CD4-positive, alpha-beta T cell (primary cell): ENCODE measurements at regions not wholly inside any gene's neighbourhood (a gene's known extent, or its start where the extent isn't known, plus 50 kb on each side); places are given as distances from the start of the nearest gene placed in this dataset.
"Not testable (repeated sequence)": the region's sequence is repeated elsewhere in the genome, so short reads cannot be mapped to it uniquely, and the experiment has no call there.

Experiments used
- ATAC-seq: fragments of 200-7000 bp; cut with Tn5 transposase; one replicate; pipeline ENCODE4 v1.10.0; 2022; ENCODE audit warnings: mild to moderate bottlenecking; ENCODE audit not compliant: poor library complexity
- CTCF ChIA-PET: fragments of 350-600 bp; sonication (Branson Sonifier 250); formaldehyde crosslinking; loops from one replicate; lab custom pipeline; 2021; ENCODE audit warnings: antibody characterized with exemption, inconsistent platforms; lab: Charles Lee
- POLR2A ChIA-PET: fragments of 350-600 bp; sonication (Branson Sonifier 250); formaldehyde crosslinking; loops from one replicate; lab custom pipeline; 2021; ENCODE audit warnings: antibody characterized with exemption, inconsistent platforms; lab: Charles Lee
- DNase-seq, 14 experiments: peaks; one replicate each; pipeline ENCODE4 v3.0.0-alpha.2; 2013 to 2020; ENCODE audit warnings: mixed read lengths in 2 of 14
- H3K27ac ChIP-seq, 2 donors: one replicate each; pipeline versions ENCODE4 v1.5.1 to v1.7.0; 2013; ENCODE audit warnings: low read length in 2 of 2, low read depth in 1 of 2, mild to moderate bottlenecking in 1 of 2
- H3K27me3 ChIP-seq, 2 experiments: 1 replicate in 1 of 2; 2 replicates in 1 of 2; pipeline versions ENCODE4 v1.6.1 to v1.7.0; 2013; ENCODE audit warnings: low read length in 2 of 2, control low read depth in 1 of 2, mild to moderate bottlenecking in 1 of 2, moderate library complexity in 1 of 2; ENCODE audit not compliant: insufficient read depth in 2 of 2, control insufficient read depth in 1 of 2
- H3K36me3 ChIP-seq: one replicate; pipeline ENCODE4 v1.6.1; 2013; ENCODE audit warnings: low read length, control low read depth; ENCODE audit not compliant: insufficient read depth
- H3K4me1 ChIP-seq: one replicate; pipeline ENCODE4 v1.6.1; 2013; ENCODE audit warnings: low read length, control low read depth; ENCODE audit not compliant: insufficient read depth
- H3K4me3 ChIP-seq: one replicate; pipeline ENCODE4 v1.5.1; 2013; ENCODE audit warnings: mild to moderate bottlenecking, low read length, moderate library complexity
- H3K9me3 ChIP-seq, 2 experiments: 1 replicate in 1 of 2; 2 replicates in 1 of 2; pipeline versions ENCODE4 v1.6.1 to v1.7.0; 2013; ENCODE audit warnings: low read length in 2 of 2, mild to moderate bottlenecking in 2 of 2, control low read depth in 1 of 2, moderate library complexity in 1 of 2; ENCODE audit not compliant: control insufficient read depth in 1 of 2, insufficient read depth in 1 of 2
- H3K27ac Mint-ChIP-seq: one replicate; pipeline ENCODE4 v1.8.0; 2020; ENCODE audit warnings: mixed read lengths
- H3K27me3 Mint-ChIP-seq: one replicate; pipeline ENCODE4 v1.8.0; 2021; ENCODE audit warnings: mixed read lengths
- H3K36me3 Mint-ChIP-seq: one replicate; pipeline ENCODE4 v1.8.0; 2021; ENCODE audit warnings: low read depth, mixed read lengths
- H3K4me1 Mint-ChIP-seq: one replicate; pipeline ENCODE4 v1.8.0; 2021; ENCODE audit warnings: low read depth, mixed read lengths
- H3K4me3 Mint-ChIP-seq: one replicate; pipeline ENCODE4 v1.8.0; 2020; ENCODE audit warnings: mild to moderate bottlenecking, mixed read lengths
- H3K9me3 Mint-ChIP-seq: one replicate; pipeline ENCODE4 v1.8.0; 2020; ENCODE audit warnings: mixed read lengths
- CTCF ChIP-seq: fragments of 200-600 bp; IDR thresholded peaks from one replicate; pipeline ENCODE4 v1.8.0; 2022; ENCODE audit warnings: antibody characterized with exemption, mild to moderate bottlenecking
- intact Hi-C, 2 experiments: fragments of 100-400 bp; cut with DNase I in 1 of 2; cut with micrococcal nuclease in 1 of 2; formaldehyde crosslinking; loops; one replicate each; pipeline versions ENCODE4 v1.15.1 to v1.9.0; 2023 to 2025; cut with DNase I, micrococcal nuclease

DNA sequence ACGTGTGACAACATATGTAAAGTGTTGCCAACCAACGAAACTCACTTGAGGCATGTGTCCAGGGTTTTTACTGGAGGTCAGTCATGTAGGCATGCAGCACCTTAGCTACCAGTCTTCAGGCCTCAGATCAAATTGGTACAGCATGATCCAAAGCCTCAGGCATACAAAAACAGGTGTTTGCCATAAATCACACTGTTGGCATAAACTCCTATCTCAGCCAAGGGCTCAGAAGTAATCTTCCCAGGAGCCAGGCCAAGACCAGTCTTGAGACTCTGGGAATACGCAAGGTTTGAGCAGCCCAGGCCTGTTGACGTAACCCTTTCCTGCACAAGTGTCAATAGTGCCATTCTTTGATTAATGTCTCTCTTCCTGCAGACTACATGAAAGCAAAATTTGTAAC, 163.5 kb downstream of the PRL start:
- Histone ChIP-seq H3K4me3 (no peak overlapping the region), H3K9me3 (no peaks in the 10 kb centered on the region), H3K27ac (no peak overlapping the region), H3K4me1 (no peaks in the 10 kb centered on the region), H3K36me3 (no peaks in the 10 kb centered on the region), H3K27me3 (no peaks in the 10 kb centered on the region)
- DNase-seq (no peak), ATAC-seq (no peak)
- H3K9me3 Mint-ChIP-seq: peaks cover 2% of the 10 kb centered on the region
- ChIA-PET POLR2A (no interaction called here), CTCF (no interaction called here)
- no peaks in the 10 kb centered on the region for H3K36me3 Mint-ChIP-seq
- H3K27me3 Mint-ChIP-seq: no peaks in the 10 kb centered on the region
- no peak overlapping the region for H3K27ac Mint-ChIP-seq
- TF ChIP-seq CTCF: no peak
- intact Hi-C loops: no loop called here
- no peaks in the 10 kb centered on the region for H3K4me1 Mint-ChIP-seq
- no peak overlapping the region for H3K4me3 Mint-ChIP-seq

DNA sequence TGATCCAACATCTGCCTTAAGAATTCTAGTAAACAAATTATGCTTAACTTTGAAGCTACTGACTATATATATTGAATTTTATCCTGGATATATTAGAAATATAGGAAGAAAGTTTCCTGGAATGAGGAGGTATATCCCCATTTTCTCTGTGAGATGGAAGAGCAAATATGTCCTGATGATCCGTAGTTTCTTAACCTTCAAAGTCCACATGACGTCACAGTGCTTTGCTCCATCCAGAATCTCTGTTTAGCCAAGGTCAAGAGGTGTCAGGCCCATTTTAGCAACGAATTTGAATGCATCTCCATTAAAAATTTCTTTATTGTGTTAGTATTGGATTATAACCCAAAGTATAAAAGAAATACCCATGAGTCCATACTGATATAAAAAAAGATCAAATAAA, 162.5 kb downstream of the PRL start:
- Histone ChIP-seq H3K9me3 (no peaks in the 10 kb centered on the region), H3K27ac (no peak overlapping the region), H3K36me3 (no peaks in the 10 kb centered on the region), H3K27me3 (no peaks in the 10 kb centered on the region), H3K4me1 (no peaks in the 10 kb centered on the region), H3K4me3 (no peak overlapping the region)
- H3K27ac Mint-ChIP-seq: no peak overlapping the region
- no peaks in the 10 kb centered on the region for H3K4me1 Mint-ChIP-seq
- H3K9me3 Mint-ChIP-seq: peaks cover 2% of the 10 kb centered on the region
- ChIA-PET POLR2A (interaction anchor here (0.6 kb wide), 1 partner anchor 12 kb away, joined by 3 read pairs; no protein-coding TSS in a partner anchor), CTCF (no interaction called here)
- ATAC-seq (no peak), DNase-seq (no peak)
- intact Hi-C loops: no loop called here
- no peaks in the 10 kb centered on the region for H3K27me3 Mint-ChIP-seq
- no peak overlapping the region for H3K4me3 Mint-ChIP-seq
- H3K36me3 Mint-ChIP-seq: no peaks in the 10 kb centered on the region
- TF ChIP-seq CTCF: no peak

GRCh38 chr6:22135395-22135794, 161.4 kb downstream of the PRL start:
- ATAC-seq (no peak), DNase-seq (no peak)
- Histone ChIP-seq H3K4me1 (no peaks in the 10 kb centered on the region), H3K4me3 (no peak overlapping the region), H3K27ac (no peak overlapping the region), H3K36me3 (no peaks in the 10 kb centered on the region), H3K27me3 (no peaks in the 10 kb centered on the region), H3K9me3 (no peaks in the 10 kb centered on the region)
- H3K27me3 Mint-ChIP-seq: no peaks in the 10 kb centered on the region
- H3K27ac Mint-ChIP-seq: no peak overlapping the region
- ChIA-PET POLR2A (no interaction called here), CTCF (no interaction called here)
- no peaks in the 10 kb centered on the region for H3K36me3 Mint-ChIP-seq
- no peak overlapping the region for H3K4me3 Mint-ChIP-seq
- intact Hi-C loops: no loop called here
- H3K9me3 Mint-ChIP-seq: peaks cover 2% of the 10 kb centered on the region
- H3K4me1 Mint-ChIP-seq: no peaks in the 10 kb centered on the region
- no peak for TF ChIP-seq CTCF

- Mint-ChIP-seq H3K27me3 (peaks cover 13% of the 10 kb centered on the region), H3K4me1 (peaks cover 25% of the 10 kb centered on the region)
- H3K36me3 Mint-ChIP-seq, H3K4me1 ChIP-seq, H3K36me3 ChIP-seq, H3K27ac Mint-ChIP-seq, POLR2A ChIA-PET, ATAC-seq, H3K27me3 ChIP-seq, H3K9me3 Mint-ChIP-seq, H3K4me3 Mint-ChIP-seq, H3K9me3 ChIP-seq, H3K27ac ChIP-seq, DNase-seq, H3K4me3 ChIP-seq, CTCF ChIA-PET: not testable (repeated sequence)
- intact Hi-C loops: loop anchor here in 1 of 2 experiments (10.0 kb wide), 1 partner anchor 226 kb away; no protein-coding TSS in a partner anchor
These were observed 156.1 kb downstream of the PRL start for GRCh38 chr6:22140736-22141135.
